PC-9 (cell line): ENCODE measurements at regions not wholly inside any gene's neighbourhood (a gene's known extent, or its start where the extent isn't known, plus 50 kb on each side); places are given as distances from the start of the nearest gene placed in this dataset.

Experiments
- BruUV-seq: library from RNA; stranded (reverse); fragments of 400-500 nt; replicated peaks from 2 replicates; lab custom pipeline; 2021; lab: Mats Ljungman, UMichigan
- CTCF ChIA-PET: fragments of 300-600 bp; sonication (Branson Sonifier 250); formaldehyde crosslinking; loops from one replicate; lab custom pipeline; 2022; ENCODE audit warnings: antibody characterized with exemption; lab: Charles Lee
- POLR2A ChIA-PET: fragments of 300-600 bp; sonication (Branson Sonifier 250); formaldehyde crosslinking; loops from one replicate; lab custom pipeline; 2022; ENCODE audit warnings: antibody characterized with exemption; ENCODE audit not compliant: unreplicated experiment; lab: Charles Lee
- DNase-seq, 2 experiments: peaks; one replicate each; pipeline versions ENCODE4 v3.0.0 to v3.0.0-alpha.2; 2015 to 2022; ENCODE audit warnings: mixed read lengths in 1 of 2
- H2AFZ ChIP-seq: fragments of 200-600 bp; sonication (generic); 2 replicates; pipeline ENCODE4 v1.8.1; 2017; ENCODE audit warnings: antibody characterized with exemption
- H3F3A ChIP-seq: fragments of 200-600 bp; sonication (generic); 2 replicates; pipeline ENCODE4 v1.8.1; 2017; ENCODE audit warnings: antibody characterized with exemption, mild to moderate bottlenecking, low read depth; ENCODE audit not compliant: insufficient read depth
- H3K27ac ChIP-seq: fragments of 200-600 bp; sonication (generic); 2 replicates; pipeline ENCODE4 v1.6.1; 2016; ENCODE audit warnings: mixed run types
- H3K27me3 ChIP-seq: fragments of 200-600 bp; sonication (generic); 2 replicates; pipeline ENCODE4 v1.6.1; 2016; ENCODE audit warnings: low read depth, mixed run types; ENCODE audit not compliant: insufficient read depth
- H3K36me3 ChIP-seq: fragments of 200-600 bp; sonication (generic); 2 replicates; pipeline ENCODE4 v1.6.1; 2016; ENCODE audit warnings: low read depth, mixed run types
- H3K4me1 ChIP-seq: fragments of 200-600 bp; sonication (generic); replicated peaks from 2 replicates; pipeline ENCODE4 v1.6.1; 2016; ENCODE audit warnings: mixed run types; ENCODE audit not compliant: insufficient read depth
- H3K4me2 ChIP-seq: fragments of 200-600 bp; sonication (generic); 2 replicates; pipeline ENCODE4 v1.6.1; 2017; ENCODE audit warnings: mixed run types
- H3K4me3 ChIP-seq: fragments of 200-600 bp; sonication (generic); 2 replicates; pipeline ENCODE4 v1.6.1; 2016; ENCODE audit warnings: mixed run types
- H3K79me2 ChIP-seq: fragments of 200-600 bp; sonication (generic); 2 replicates; pipeline ENCODE4 v1.6.1; 2017; ENCODE audit warnings: low read depth, mixed run types
- H3K9me2 ChIP-seq: fragments of 200-600 bp; sonication (generic); 2 replicates; pipeline ENCODE4 v1.8.1; 2017; ENCODE audit warnings: mild to moderate bottlenecking; ENCODE audit not compliant: insufficient read depth
- H3K9me3 ChIP-seq: fragments of 200-600 bp; sonication (generic); 2 replicates; pipeline ENCODE4 v1.8.1; 2016; ENCODE audit warnings: low read depth; ENCODE audit not compliant: insufficient read depth
- H4K20me1 ChIP-seq: fragments of 200-600 bp; sonication (generic); 2 replicates; pipeline ENCODE4 v1.8.1; 2017; ENCODE audit not compliant: insufficient read depth
- EZH2 ChIP-seq: fragments of 200-600 bp; sonication (generic); IDR thresholded peaks from 2 replicates; pipeline ENCODE4 v1.8.0; 2017; ENCODE audit warnings: antibody characterized with exemption, low read depth
- intact Hi-C: fragments of 100-400 bp; cut with micrococcal nuclease; formaldehyde crosslinking; loops from one replicate; pipeline ENCODE4 v1.10.0; 2022; ENCODE audit not compliant: unreplicated experiment
- TF ChIP-seq, protein P1 (sequence below): fragments of 200-600 bp; sonication (generic); conservative IDR thresholded peaks from 2 replicates; pipeline ENCODE4 v1.6.1; 2017; ENCODE audit warnings: mixed run types, antibody characterized with exemption, mild to moderate bottlenecking, moderate library complexity

DNA sequence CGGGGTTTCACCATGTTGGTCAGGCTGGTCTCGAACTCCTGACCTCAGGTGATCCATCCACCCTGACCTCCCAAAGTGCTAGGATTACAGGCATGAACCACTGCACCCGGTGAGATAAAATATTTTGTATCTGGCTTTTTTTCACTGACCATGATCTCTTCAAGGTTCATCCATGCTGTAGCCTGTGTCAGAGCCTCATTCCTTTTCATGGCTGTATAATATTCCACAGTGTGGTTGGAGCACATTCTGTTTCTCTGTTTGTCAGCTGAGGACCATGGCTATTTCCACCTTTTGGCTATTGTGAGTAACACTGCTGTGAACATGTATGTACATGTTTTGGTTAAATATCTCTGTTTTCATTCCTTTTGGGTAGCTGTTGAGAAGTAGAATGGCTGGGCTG lies 169.2 kb downstream of the SHOX start:
- Histone ChIP-seq H3K4me1 (no peaks in the 10 kb centered on the region), H3K27me3 (peaks cover 15% of the 10 kb centered on the region; the same call in 1 of the 2 replicates), H2AFZ (no peak overlapping the region), H3K4me3 (no peak overlapping the region), H3K79me2 (no peaks in the 10 kb centered on the region), H4K20me1 (no peaks in the 10 kb centered on the region), H3K36me3 (no peaks in the 10 kb centered on the region), H3K4me2 (no peak overlapping the region), H3F3A (no peaks in the 10 kb centered on the region), H3K9me2 (no peaks in the 10 kb centered on the region), H3K9me3 (no peaks in the 10 kb centered on the region), H3K27ac (no peak overlapping the region)
- POLR2A ChIA-PET = no interaction called here
- BruUV-seq = no TSS peak
- CTCF ChIA-PET = no interaction called here
- no peak for TF ChIP-seq EZH2
- TF ChIP-seq, protein P1, sequence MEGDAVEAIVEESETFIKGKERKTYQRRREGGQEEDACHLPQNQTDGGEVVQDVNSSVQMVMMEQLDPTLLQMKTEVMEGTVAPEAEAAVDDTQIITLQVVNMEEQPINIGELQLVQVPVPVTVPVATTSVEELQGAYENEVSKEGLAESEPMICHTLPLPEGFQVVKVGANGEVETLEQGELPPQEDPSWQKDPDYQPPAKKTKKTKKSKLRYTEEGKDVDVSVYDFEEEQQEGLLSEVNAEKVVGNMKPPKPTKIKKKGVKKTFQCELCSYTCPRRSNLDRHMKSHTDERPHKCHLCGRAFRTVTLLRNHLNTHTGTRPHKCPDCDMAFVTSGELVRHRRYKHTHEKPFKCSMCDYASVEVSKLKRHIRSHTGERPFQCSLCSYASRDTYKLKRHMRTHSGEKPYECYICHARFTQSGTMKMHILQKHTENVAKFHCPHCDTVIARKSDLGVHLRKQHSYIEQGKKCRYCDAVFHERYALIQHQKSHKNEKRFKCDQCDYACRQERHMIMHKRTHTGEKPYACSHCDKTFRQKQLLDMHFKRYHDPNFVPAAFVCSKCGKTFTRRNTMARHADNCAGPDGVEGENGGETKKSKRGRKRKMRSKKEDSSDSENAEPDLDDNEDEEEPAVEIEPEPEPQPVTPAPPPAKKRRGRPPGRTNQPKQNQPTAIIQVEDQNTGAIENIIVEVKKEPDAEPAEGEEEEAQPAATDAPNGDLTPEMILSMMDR = no peak
- DNase-seq = no peak
- intact Hi-C loops = no loop called here

DNA sequence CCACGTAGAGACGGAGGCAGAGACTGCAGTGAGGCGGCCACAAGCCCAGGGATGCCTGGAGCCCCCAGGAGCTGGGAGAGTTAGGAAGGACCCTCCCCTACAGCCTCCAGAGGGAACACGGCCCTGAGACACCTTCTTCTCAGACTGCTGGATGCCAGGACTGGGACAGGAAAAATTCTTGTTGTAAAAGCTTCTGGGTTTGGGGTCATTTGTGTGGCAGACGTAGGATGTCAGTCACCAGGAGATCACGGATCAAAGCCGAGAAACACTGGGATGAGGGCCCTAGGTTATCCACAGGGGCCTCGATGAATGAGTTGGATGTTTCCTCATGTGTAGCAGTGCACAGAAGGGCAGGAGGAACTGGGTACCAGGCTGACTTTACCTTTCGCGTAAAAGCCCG lies 163.7 kb downstream of the SHOX start:
- no peak overlapping the region for H3K27ac ChIP-seq
- DNase-seq = no peak
- no peaks in the 10 kb centered on the region for H3K9me2 ChIP-seq
- no peak overlapping the region for H3K4me2 ChIP-seq
- H3K36me3 ChIP-seq = no peaks in the 10 kb centered on the region
- TF ChIP-seq EZH2 = no peak
- TF ChIP-seq, protein P1 = no peak
- H3F3A ChIP-seq = no peaks in the 10 kb centered on the region
- no peaks in the 10 kb centered on the region for H3K9me3 ChIP-seq
- H3K4me1 ChIP-seq = no peaks in the 10 kb centered on the region
- no TSS peak for BruUV-seq
- ChIA-PET CTCF (no interaction called here), POLR2A (no interaction called here)
- intact Hi-C loops = no loop called here
- no peaks in the 10 kb centered on the region for H3K79me2 ChIP-seq
- peaks cover 4% of the 10 kb centered on the region; the same call in 1 of the 2 replicates for H3K27me3 ChIP-seq
- H4K20me1 ChIP-seq = no peaks in the 10 kb centered on the region
- no peak overlapping the region for H3K4me3 ChIP-seq
- no peak overlapping the region for H2AFZ ChIP-seq

DNA sequence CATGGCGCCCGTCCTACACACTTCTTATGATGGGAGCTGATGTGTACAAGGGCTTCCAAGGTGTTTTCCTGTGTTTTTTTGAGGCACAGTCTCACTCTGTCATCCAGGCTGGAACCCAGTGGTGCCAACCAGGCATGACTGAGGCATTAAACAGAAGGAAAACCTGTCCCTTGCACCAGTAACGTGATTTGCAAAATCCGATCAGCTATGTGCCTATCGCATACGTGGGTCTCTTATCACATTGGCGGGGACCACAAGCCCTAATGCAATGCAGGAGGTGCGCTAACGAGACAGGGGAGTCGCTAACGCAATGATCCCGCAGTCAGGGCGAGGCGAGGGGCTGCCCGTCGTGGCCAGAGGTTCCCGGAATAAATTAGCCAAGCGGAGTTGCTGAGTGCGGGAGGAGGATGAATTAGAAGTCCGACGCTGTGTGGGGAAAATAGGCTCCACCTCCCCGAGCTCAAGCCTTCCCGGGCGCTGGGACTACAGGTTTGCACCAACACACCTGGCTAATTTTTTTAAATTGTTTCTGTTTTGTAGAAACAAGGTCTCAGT lies 162.7 kb downstream of the SHOX start:
- ChIA-PET POLR2A (no interaction called here), CTCF (no interaction called here)
- Histone ChIP-seq H3K36me3 (no peaks in the 10 kb centered on the region), H3K9me2 (no peaks in the 10 kb centered on the region), H4K20me1 (no peaks in the 10 kb centered on the region), H2AFZ (no peak overlapping the region), H3K27ac (no peak overlapping the region), H3K9me3 (no peaks in the 10 kb centered on the region), H3K4me3 (no peak overlapping the region), H3F3A (no peaks in the 10 kb centered on the region), H3K4me2 (no peak overlapping the region), H3K79me2 (no peaks in the 10 kb centered on the region), H3K4me1 (no peaks in the 10 kb centered on the region), H3K27me3 (peaks cover 4% of the 10 kb centered on the region; the same call in 1 of the 2 replicates)
- no TSS peak for BruUV-seq
- TF ChIP-seq, protein P1 = no peak
- no peak for TF ChIP-seq EZH2
- DNase-seq = no peak
- intact Hi-C loops = no loop called here
